Activated CD4-positive, alpha-beta memory T cell treated with anti-CD3 and anti-CD28 coated beads, Interleukin-2, amount 10 ng/mL, durations not matched to agents 7 days and 5 days (primary cell): ENCODE measurements at regions not wholly inside any gene's neighbourhood (a gene's known extent, or its start where the extent isn't known, plus 50 kb on each side); places are given as distances from the start of the nearest gene placed in this dataset.
"Not testable (repeated sequence)": the region's sequence is repeated elsewhere in the genome, so short reads cannot be mapped to it uniquely, and the experiment has no call there.

Experiments
- CTCF ChIA-PET: fragments of 350-600 bp; sonication (Branson Sonifier 250); formaldehyde crosslinking; loops from one replicate; lab custom pipeline; 2021; ENCODE audit warnings: antibody characterized with exemption, inconsistent platforms; lab: Charles Lee
- POLR2A ChIA-PET: fragments of 350-600 bp; sonication (Branson Sonifier 250); formaldehyde crosslinking; loops from one replicate; lab custom pipeline; 2021; ENCODE audit warnings: antibody characterized with exemption; lab: Charles Lee
- DNase-seq: peaks from one replicate; pipeline ENCODE4 v3.0.0-alpha.2; 2020
- H3K27ac Mint-ChIP-seq: one replicate; pipeline ENCODE4 v1.8.0; 2021; ENCODE audit warnings: mild to moderate bottlenecking, mixed read lengths
- H3K27me3 Mint-ChIP-seq: one replicate; pipeline ENCODE4 v1.8.0; 2021; ENCODE audit warnings: mixed read lengths
- H3K36me3 Mint-ChIP-seq: one replicate; pipeline ENCODE4 v1.8.0; 2021; ENCODE audit warnings: low read depth, mixed read lengths
- H3K4me1 Mint-ChIP-seq: one replicate; pipeline ENCODE4 v1.8.0; 2021; ENCODE audit warnings: mixed read lengths
- H3K4me3 Mint-ChIP-seq: one replicate; pipeline ENCODE4 v1.8.0; 2021; ENCODE audit warnings: mild to moderate bottlenecking, mixed read lengths
- H3K9me3 Mint-ChIP-seq: one replicate; pipeline ENCODE4 v1.8.0; 2021; ENCODE audit warnings: mixed read lengths

DNA sequence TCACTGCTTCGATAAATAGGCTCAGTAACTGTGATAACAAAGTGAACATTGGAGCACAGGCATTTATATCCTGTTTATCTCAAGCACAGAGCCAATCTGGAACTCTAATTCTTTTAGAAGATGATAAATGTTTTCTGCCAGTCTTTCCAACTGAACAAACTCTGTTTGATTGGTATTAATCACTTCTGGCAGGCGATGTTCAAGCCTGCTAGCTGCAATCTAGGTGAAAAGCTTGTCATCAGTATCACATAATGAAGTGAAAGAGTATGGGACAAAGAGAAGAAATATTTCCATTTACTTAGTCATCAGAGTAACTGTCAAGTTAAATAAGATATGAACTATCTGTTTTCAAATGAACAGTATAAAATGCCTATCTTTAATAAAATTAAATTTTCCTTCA, 577.3 kb downstream of the VGLL3 start:
- DNase-seq, result no peak

GRCh38 chr3:86410587-86410986, 580.4 kb downstream of the VGLL3 start:
- Mint-ChIP-seq H3K27me3 (no peaks in the 10 kb centered on the region), H3K9me3 (peaks cover 20% of the 10 kb centered on the region), H3K27ac (no peak overlapping the region), H3K4me3 (no peak overlapping the region), H3K4me1 (no peaks in the 10 kb centered on the region), H3K36me3 (no peaks in the 10 kb centered on the region)
- POLR2A ChIA-PET, result no interaction called here
- CTCF ChIA-PET, result no interaction called here
- DNase-seq, result no peak

More for the DNA sequence above, 577.3 kb downstream of the VGLL3 start:
- ChIA-PET CTCF (no interaction called here), POLR2A (no interaction called here)
- Mint-ChIP-seq H3K36me3 (no peaks in the 10 kb centered on the region), H3K4me3 (no peak overlapping the region), H3K27me3 (no peaks in the 10 kb centered on the region), H3K27ac (no peak overlapping the region), H3K4me1 (no peaks in the 10 kb centered on the region), H3K9me3 (peaks cover 21% of the 10 kb centered on the region)

- H3K9me3 Mint-ChIP-seq, POLR2A ChIA-PET, H3K4me3 Mint-ChIP-seq: not testable (repeated sequence)
Measured at GRCh38 chr3:86389759-86390158, 601.2 kb downstream of the VGLL3 start.

DNA sequence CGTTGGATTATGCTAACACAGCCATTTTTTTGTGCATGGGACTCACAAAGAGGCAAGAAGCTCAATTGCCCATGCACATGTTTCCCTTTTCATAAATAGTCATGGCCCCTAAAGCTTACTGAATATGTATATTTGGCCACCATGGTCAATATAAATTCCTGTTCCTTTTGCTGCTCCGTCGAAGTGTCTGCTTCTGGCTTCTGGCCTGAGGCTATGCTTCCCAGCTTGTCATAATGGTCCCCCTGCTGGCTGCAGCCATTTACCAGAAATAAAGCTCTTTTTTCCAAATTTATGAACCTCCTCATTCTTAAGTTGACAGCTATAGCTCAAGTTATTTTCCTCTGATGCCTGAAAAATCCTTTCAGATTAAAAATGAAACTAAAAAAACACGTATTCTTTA, 602.1 kb downstream of the VGLL3 start:
- ChIA-PET POLR2A (no interaction called here), CTCF (no interaction called here)
- Mint-ChIP-seq H3K9me3 (peaks cover 10% of the 10 kb centered on the region), H3K36me3 (no peaks in the 10 kb centered on the region), H3K4me3 (no peak overlapping the region), H3K27me3 (no peaks in the 10 kb centered on the region), H3K27ac (no peak overlapping the region), H3K4me1 (no peaks in the 10 kb centered on the region)
- no peak for DNase-seq

More at GRCh38 chr3:86389759-86390158, 601.2 kb downstream of the VGLL3 start:
- H3K36me3 Mint-ChIP-seq, H3K27me3 Mint-ChIP-seq, DNase-seq, H3K27ac Mint-ChIP-seq, H3K4me1 Mint-ChIP-seq, CTCF ChIA-PET: not testable (repeated sequence)

- no peaks in the 10 kb centered on the region for H3K4me1 Mint-ChIP-seq
- ChIA-PET CTCF (no interaction called here), POLR2A (no interaction called here)
- no peaks in the 10 kb centered on the region for H3K27me3 Mint-ChIP-seq
- no peak overlapping the region for H3K4me3 Mint-ChIP-seq
- no peaks in the 10 kb centered on the region for H3K36me3 Mint-ChIP-seq
- DNase-seq, result no peak
- H3K9me3 Mint-ChIP-seq, result peaks cover 9% of the 10 kb centered on the region
- H3K27ac Mint-ChIP-seq, result no peak overlapping the region
Measured at GRCh38 chr3:86382556-86382955, 608.4 kb downstream of the VGLL3 start.

GRCh38 chr3:86381247-86381646, 609.7 kb downstream of the VGLL3 start:
- ChIA-PET CTCF (no interaction called here), POLR2A (no interaction called here)
- Mint-ChIP-seq H3K27me3 (no peaks in the 10 kb centered on the region), H3K4me3 (no peak overlapping the region), H3K36me3 (no peaks in the 10 kb centered on the region), H3K4me1 (no peaks in the 10 kb centered on the region), H3K9me3 (peaks cover 9% of the 10 kb centered on the region), H3K27ac (no peak overlapping the region)
- DNase-seq, result no peak

- DNase-seq, result no peak
- Mint-ChIP-seq H3K4me3 (no peak overlapping the region), H3K27me3 (no peaks in the 10 kb centered on the region), H3K36me3 (no peaks in the 10 kb centered on the region), H3K4me1 (no peaks in the 10 kb centered on the region), H3K9me3 (peaks cover 9% of the 10 kb centered on the region), H3K27ac (no peak overlapping the region)
- POLR2A ChIA-PET, result no interaction called here
- CTCF ChIA-PET, result no interaction called here
Measured at GRCh38 chr3:86379280-86379679, 611.7 kb downstream of the VGLL3 start.

DNA sequence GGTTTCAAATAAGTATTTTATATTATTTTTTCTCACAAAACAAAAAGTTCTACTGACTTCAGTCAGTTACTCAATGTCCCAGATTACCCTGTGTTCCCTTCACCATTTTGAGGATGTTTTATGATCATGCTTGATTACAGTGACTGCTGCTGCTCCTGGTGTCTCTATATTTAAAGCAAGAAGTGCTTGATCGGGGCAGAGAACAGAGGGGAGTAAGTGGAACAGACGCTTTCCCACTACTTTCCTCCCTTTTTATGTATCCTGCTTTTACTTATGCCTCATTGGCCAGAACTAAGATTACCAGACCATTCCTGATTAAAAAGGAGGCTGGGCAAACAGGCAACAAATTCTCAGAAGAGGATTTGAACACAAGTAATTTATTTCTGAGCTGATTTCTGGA, 612.1 kb downstream of the VGLL3 start:
- POLR2A ChIA-PET, result no interaction called here
- Mint-ChIP-seq H3K4me1 (no peaks in the 10 kb centered on the region), H3K36me3 (no peaks in the 10 kb centered on the region), H3K27me3 (no peaks in the 10 kb centered on the region), H3K27ac (no peak overlapping the region), H3K4me3 (no peak overlapping the region), H3K9me3 (peaks cover 8% of the 10 kb centered on the region)
- no peak for DNase-seq
- CTCF ChIA-PET, result no interaction called here

DNA sequence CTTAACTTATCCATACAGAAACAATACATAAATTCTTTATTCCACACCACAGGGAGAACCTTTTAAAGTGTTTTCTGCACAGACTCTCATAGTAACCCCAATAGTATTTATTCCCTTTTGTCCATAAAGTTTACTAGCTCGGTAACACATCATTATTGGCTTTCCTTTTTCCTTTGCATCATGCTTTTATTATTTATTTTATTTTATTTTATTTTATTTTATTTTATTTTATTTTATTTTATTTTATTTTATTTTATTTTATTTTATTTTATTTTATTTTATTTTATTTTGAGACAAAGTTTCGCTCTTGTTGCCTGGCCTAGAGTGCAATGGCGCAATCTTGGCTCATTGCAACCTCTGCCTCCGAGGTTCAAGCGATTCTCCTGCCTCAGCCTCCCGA, 655.4 kb downstream of the VGLL3 start:
- H3K4me3 Mint-ChIP-seq, DNase-seq, H3K27ac Mint-ChIP-seq, CTCF ChIA-PET, H3K9me3 Mint-ChIP-seq, H3K36me3 Mint-ChIP-seq, H3K27me3 Mint-ChIP-seq, POLR2A ChIA-PET, H3K4me1 Mint-ChIP-seq: not testable (repeated sequence)

DNA sequence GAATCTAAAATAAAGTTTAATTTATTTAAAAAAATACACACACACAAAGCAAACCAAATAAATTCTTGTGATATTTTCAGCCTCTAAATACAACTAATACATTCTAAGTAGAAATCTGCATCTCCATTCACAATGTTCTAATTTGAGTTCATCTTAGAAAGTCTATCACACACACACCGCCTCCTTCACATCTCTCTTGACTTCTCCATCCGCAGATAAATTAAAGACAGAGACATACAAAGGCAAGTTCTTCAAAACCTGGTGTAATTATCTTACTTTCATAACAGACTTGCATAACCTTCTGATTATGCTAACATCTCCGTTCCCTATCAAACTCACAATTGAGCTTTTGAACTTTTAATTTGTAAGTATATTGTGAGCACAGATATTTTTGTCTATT, 657.3 kb downstream of the VGLL3 start:
- Mint-ChIP-seq H3K4me1 (no peaks in the 10 kb centered on the region), H3K36me3 (no peaks in the 10 kb centered on the region), H3K27me3 (no peaks in the 10 kb centered on the region), H3K27ac (no peak overlapping the region), H3K9me3 (peaks cover 2% of the 10 kb centered on the region), H3K4me3 (no peak overlapping the region)
- CTCF ChIA-PET, result no interaction called here
- DNase-seq, result no peak
- POLR2A ChIA-PET, result no interaction called here

DNA sequence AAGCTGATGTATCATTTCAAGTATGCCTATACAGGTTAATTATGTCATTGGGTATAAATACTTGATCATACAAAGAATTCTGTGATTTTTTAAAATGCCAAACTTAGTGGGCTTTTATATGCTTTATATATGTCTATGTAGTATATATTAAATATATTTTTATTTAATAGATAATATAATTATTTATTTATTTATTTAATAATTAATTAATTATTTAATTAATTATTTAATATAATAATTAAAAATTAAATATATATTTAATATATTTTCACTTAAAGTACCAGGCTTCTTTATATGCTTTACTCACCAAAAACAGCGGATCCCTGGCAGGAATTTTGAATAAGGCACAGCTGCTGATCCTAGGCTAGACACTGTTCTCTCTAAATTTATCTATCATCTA, 687.0 kb downstream of the VGLL3 start:
- Mint-ChIP-seq H3K4me1 (no peaks in the 10 kb centered on the region), H3K36me3 (no peaks in the 10 kb centered on the region), H3K9me3 (peaks cover 4% of the 10 kb centered on the region), H3K4me3 (no peak overlapping the region), H3K27ac (no peak overlapping the region), H3K27me3 (no peaks in the 10 kb centered on the region)
- ChIA-PET CTCF (no interaction called here), POLR2A (no interaction called here)
- no peak for DNase-seq

DNA sequence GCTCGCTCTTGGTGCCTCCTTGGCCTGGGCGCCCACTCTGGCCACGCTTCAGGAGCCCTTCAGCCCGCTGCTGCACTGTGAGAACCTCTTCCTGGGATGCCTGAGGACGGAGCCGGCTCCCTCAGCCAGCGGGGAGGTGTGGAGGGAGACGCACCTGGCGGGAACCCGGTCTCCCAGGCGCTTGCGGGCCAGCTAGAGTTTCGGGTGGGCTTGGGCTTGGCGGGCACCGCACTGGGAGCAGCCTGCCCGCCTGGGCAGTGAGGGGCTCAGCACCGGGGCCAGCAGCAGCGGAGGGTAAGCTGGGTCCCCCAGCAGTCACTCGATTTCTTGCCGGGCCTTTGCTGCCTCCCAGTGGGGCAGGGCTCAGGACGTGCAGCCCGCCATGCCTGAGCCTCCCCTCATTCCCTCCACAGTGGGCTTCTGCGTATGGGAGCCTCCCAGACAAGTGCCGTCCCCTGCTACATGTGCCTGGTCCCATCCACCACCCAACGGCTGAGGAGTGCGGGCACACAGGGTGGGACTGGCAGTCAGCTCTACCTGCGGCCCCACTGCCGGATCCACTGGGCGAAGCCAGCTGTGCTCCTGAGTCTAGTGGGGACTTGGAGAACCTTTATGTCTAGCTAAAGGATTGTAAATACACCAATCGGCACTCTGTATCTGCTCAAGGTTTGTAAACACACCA, 708.7 kb downstream of the VGLL3 start:
- POLR2A ChIA-PET, result no interaction called here
- CTCF ChIA-PET, result no interaction called here
- no peaks in the 10 kb centered on the region for H3K27me3 Mint-ChIP-seq

GRCh38 chr3:86269364-86270155, 721.4 kb downstream of the VGLL3 start:
- Mint-ChIP-seq H3K27ac (no peak overlapping the region), H3K4me3 (no peak overlapping the region), H3K4me1 (no peaks in the 10 kb centered on the region), H3K36me3 (no peaks in the 10 kb centered on the region), H3K9me3 (peaks cover 2% of the 10 kb centered on the region), H3K27me3 (no peaks in the 10 kb centered on the region)
- no peak for DNase-seq
- ChIA-PET CTCF (no interaction called here), POLR2A (no interaction called here)

More for the DNA sequence above, 708.7 kb downstream of the VGLL3 start:
- Mint-ChIP-seq H3K4me1 (no peaks in the 10 kb centered on the region), H3K27ac (no peak overlapping the region), H3K36me3 (no peaks in the 10 kb centered on the region), H3K9me3 (peaks cover 6% of the 10 kb centered on the region), H3K4me3 (no peak overlapping the region)
- DNase-seq, result no peak
